CD14-positive monocyte (primary cell): ENCODE measurements at regions not wholly inside any gene's neighbourhood (a gene's known extent, or its start where the extent isn't known, plus 50 kb on each side); places are given as distances from the start of the nearest gene placed in this dataset.

Experiments used
- DNase-seq, 3 donors: peaks; one replicate each; pipeline ENCODE4 v3.0.0-alpha.2; 2011 to 2022
- H2AFZ ChIP-seq: 2 replicates; pipeline ENCODE4 v1.6.0; 2012; ENCODE audit warnings: mild to moderate bottlenecking, low read depth, low read length, inconsistent platforms; ENCODE audit not compliant: insufficient read depth, poor library complexity, severe bottlenecking
- H3K27ac ChIP-seq, 2 donors: 1 replicate in 1 of 2; 2 replicates in 1 of 2; pipeline ENCODE4 v1.5.1; 2012 to 2013; ENCODE audit warnings: low read length in 2 of 2, control low read depth in 1 of 2, inconsistent platforms in 1 of 2, low read depth in 1 of 2, mild to moderate bottlenecking in 1 of 2
- H3K27me3 ChIP-seq, 2 donors: one replicate each; pipeline versions ENCODE4 v1.6.0 to v1.6.1; 2011 to 2013; ENCODE audit warnings: low read length in 2 of 2; ENCODE audit not compliant: control insufficient read depth in 2 of 2, insufficient read depth in 2 of 2
- H3K36me3 ChIP-seq, 2 donors: replicated peaks in 1 of 2; 1 replicate in 1 of 2; 2 replicates in 1 of 2; pipeline versions ENCODE4 v1.5.1 to v1.6.1; 2012 to 2013; ENCODE audit warnings: low read length in 2 of 2, control low read depth in 1 of 2, inconsistent platforms in 1 of 2, mild to moderate bottlenecking in 1 of 2; ENCODE audit not compliant: insufficient read depth in 2 of 2, control insufficient read depth in 1 of 2
- H3K4me1 ChIP-seq, 2 donors: 1 replicate in 1 of 2; 2 replicates in 1 of 2; pipeline versions ENCODE4 v1.5.1 to v1.6.1; 2012 to 2013; ENCODE audit warnings: low read length in 2 of 2, control low read depth in 1 of 2, inconsistent platforms in 1 of 2, mild to moderate bottlenecking in 1 of 2, moderate library complexity in 1 of 2; ENCODE audit not compliant: insufficient read depth in 2 of 2, control insufficient read depth in 1 of 2
- H3K4me2 ChIP-seq: replicated peaks from 2 replicates; pipeline ENCODE3; 2012; ENCODE audit warnings: low read length, moderate library complexity, mild to moderate bottlenecking; ENCODE audit not compliant: poor library complexity, severe bottlenecking; ENCODE audit errors: extremely low read depth
- H3K4me3 ChIP-seq, 3 experiments: fragments of 200-600 bp in 1 of 3; sonication (generic) in 1 of 3; replicated peaks in 1 of 3; 1 replicate in 2 of 3; 2 replicates in 1 of 3; pipeline ENCODE4 v1.5.1; 2011 to 2013; ENCODE audit warnings: low read length in 3 of 3, mild to moderate bottlenecking in 3 of 3, control low read depth in 2 of 3, low read depth in 2 of 3, inconsistent platforms in 1 of 3, moderate library complexity in 1 of 3
- H3K79me2 ChIP-seq: 2 replicates; pipeline ENCODE4 v1.6.0; 2012; ENCODE audit warnings: mild to moderate bottlenecking, control low read depth, inconsistent platforms, low read length, moderate library complexity; ENCODE audit not compliant: insufficient read depth
- H3K9ac ChIP-seq: 2 replicates; pipeline ENCODE4 v1.6.0; 2017; ENCODE audit warnings: low read length, mild to moderate bottlenecking; ENCODE audit not compliant: insufficient read depth, poor library complexity, severe bottlenecking
- H3K9me3 ChIP-seq, 2 donors: replicated peaks in 1 of 2; 1 replicate in 1 of 2; 2 replicates in 1 of 2; pipeline versions ENCODE4 v1.5.1 to v1.6.1; 2012 to 2013; ENCODE audit warnings: low read length in 2 of 2, control low read depth in 1 of 2; ENCODE audit not compliant: control insufficient read depth in 1 of 2, insufficient read depth in 1 of 2
- H4K20me1 ChIP-seq: 2 replicates; pipeline ENCODE4 v1.6.0; 2012; ENCODE audit warnings: mild to moderate bottlenecking, low read length, control low read depth, moderate library complexity; ENCODE audit not compliant: insufficient read depth
- H3K27ac Mint-ChIP-seq, 7 donors: one replicate each; pipeline ENCODE4 v1.8.0; 2020; ENCODE audit warnings: mild to moderate bottlenecking in 7 of 7, mixed read lengths in 7 of 7, moderate library complexity in 6 of 7, inconsistent platforms in 2 of 7
- H3K27me3 Mint-ChIP-seq, 3 donors: one replicate each; pipeline ENCODE4 v1.8.0; 2021 to 2022; ENCODE audit warnings: low read depth in 3 of 3, mild to moderate bottlenecking in 3 of 3, mixed read lengths in 3 of 3, moderate library complexity in 3 of 3, inconsistent platforms in 1 of 3
- H3K36me3 Mint-ChIP-seq, 2 donors: one replicate each; pipeline ENCODE4 v1.8.0; 2020; ENCODE audit warnings: mixed read lengths in 2 of 2, inconsistent platforms in 1 of 2, mild to moderate bottlenecking in 1 of 2
- H3K4me1 Mint-ChIP-seq: one replicate; pipeline ENCODE4 v1.8.0; 2020; ENCODE audit warnings: mild to moderate bottlenecking, mixed read lengths
- H3K4me3 Mint-ChIP-seq, 2 donors: one replicate each; pipeline ENCODE4 v1.8.0; 2020; ENCODE audit warnings: mild to moderate bottlenecking in 2 of 2, mixed read lengths in 2 of 2, moderate library complexity in 1 of 2
- H3K9me3 Mint-ChIP-seq, 7 donors: one replicate each; pipeline ENCODE4 v1.8.0; 2020 to 2022; ENCODE audit warnings: mixed read lengths in 7 of 7, mild to moderate bottlenecking in 6 of 7, moderate library complexity in 6 of 7, inconsistent platforms in 2 of 7
- CTCF ChIP-seq: fragments of 200-600 bp; IDR thresholded peaks from one replicate; pipeline ENCODE4 v1.8.0; 2022; ENCODE audit warnings: antibody characterized with exemption, mild to moderate bottlenecking
- WGBS: methylation state at CpG from one replicate; pipeline ENCODE4 v1.1.5; 2013; ENCODE audit warnings: missing lambda C conversion rate; ENCODE audit not compliant: insufficient coverage; 5-methylcytosine and 5-hydroxymethylcytosine counted together
- intact Hi-C, 2 donors: fragments of 100-400 bp; cut with micrococcal nuclease; formaldehyde crosslinking; loops; one replicate each; pipeline versions ENCODE4 v1.15.0 to v1.15.1; 2023

DNA sequence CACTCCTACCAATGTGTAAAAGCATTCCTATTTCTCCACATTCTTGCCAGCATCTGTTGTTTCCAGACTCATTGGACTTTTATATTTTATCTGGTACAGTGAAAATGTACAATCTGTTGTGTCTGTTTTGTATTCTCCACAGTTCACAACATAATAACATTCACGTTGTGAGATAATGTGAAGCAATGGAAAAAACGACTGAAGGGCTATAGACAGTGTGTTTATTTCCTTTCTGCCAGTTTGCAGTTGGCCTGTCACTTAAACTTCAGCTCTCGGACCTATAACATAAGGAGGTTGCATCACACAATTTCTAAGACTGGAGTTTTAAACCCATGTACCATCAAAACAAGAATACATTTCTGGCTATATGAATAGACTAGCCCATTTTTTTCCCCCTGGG lies 965.5 kb upstream of the ATXN8OS start:
- H4K20me1 ChIP-seq, result no peaks in the 10 kb centered on the region
- H3K4me1 ChIP-seq, result no peaks in the 10 kb centered on the region
- no peak overlapping the region for H3K27ac ChIP-seq
- no peak overlapping the region for H2AFZ ChIP-seq
- Mint-ChIP-seq H3K27ac (no peak overlapping the region), H3K9me3 (peaks cover 0 to 6% (median 1%) of the 10 kb centered on the region in 7 donors), H3K4me1 (no peaks in the 10 kb centered on the region), H3K27me3 (no peaks in the 10 kb centered on the region), H3K4me3 (no peak overlapping the region), H3K36me3 (no peaks in the 10 kb centered on the region)
- WGBS, result no CpG with 5 or more reads among the region's 3 CpGs
- H3K9ac ChIP-seq, result no peak overlapping the region
- H3K79me2 ChIP-seq, result no peaks in the 10 kb centered on the region
- peaks cover 0 to 4% of the 10 kb centered on the region in 2 donors for H3K9me3 ChIP-seq
- no peak for TF ChIP-seq CTCF
- no peak overlapping the region for H3K4me3 ChIP-seq
- H3K36me3 ChIP-seq, result no peaks in the 10 kb centered on the region
- intact Hi-C loops, result no loop called here
- DNase-seq, result no peak
- H3K4me2 ChIP-seq, result no peak overlapping the region
- H3K27me3 ChIP-seq, result no peaks in the 10 kb centered on the region

- no peak overlapping the region for H3K9ac ChIP-seq
- no peaks in the 10 kb centered on the region for H3K36me3 ChIP-seq
- no peak overlapping the region for H2AFZ ChIP-seq
- WGBS, result no CpG with 5 or more reads among the region's 2 CpGs
- H3K4me1 ChIP-seq, result no peaks in the 10 kb centered on the region
- Mint-ChIP-seq H3K27ac (no peak overlapping the region), H3K4me1 (no peaks in the 10 kb centered on the region), H3K27me3 (peaks cover 0 to 2% (median 0%) of the 10 kb centered on the region in 3 donors), H3K4me3 (no peak overlapping the region), H3K36me3 (no peaks in the 10 kb centered on the region), H3K9me3 (peaks cover 3 to 16% (median 6%) of the 10 kb centered on the region in 7 donors)
- no peaks in the 10 kb centered on the region for H3K79me2 ChIP-seq
- no peaks in the 10 kb centered on the region for H4K20me1 ChIP-seq
- TF ChIP-seq CTCF, result no peak
- no peaks in the 10 kb centered on the region for H3K27me3 ChIP-seq
- no peak overlapping the region for H3K27ac ChIP-seq
- H3K4me3 ChIP-seq, result no peak overlapping the region
- H3K4me2 ChIP-seq, result no peak overlapping the region
- peaks cover 8 to 9% of the 10 kb centered on the region in 2 donors for H3K9me3 ChIP-seq
- intact Hi-C loops, result no loop called here
- no peak for DNase-seq
Measured at GRCh38 chr13:69124996-69125395, 982.6 kb upstream of the ATXN8OS start.
